ENCODE measurements at regions not wholly inside any gene's neighbourhood (a gene's known extent, or its start where the extent isn't known, plus 50 kb on each side); places are given as distances from the start of the nearest gene placed in this dataset.

DNA sequence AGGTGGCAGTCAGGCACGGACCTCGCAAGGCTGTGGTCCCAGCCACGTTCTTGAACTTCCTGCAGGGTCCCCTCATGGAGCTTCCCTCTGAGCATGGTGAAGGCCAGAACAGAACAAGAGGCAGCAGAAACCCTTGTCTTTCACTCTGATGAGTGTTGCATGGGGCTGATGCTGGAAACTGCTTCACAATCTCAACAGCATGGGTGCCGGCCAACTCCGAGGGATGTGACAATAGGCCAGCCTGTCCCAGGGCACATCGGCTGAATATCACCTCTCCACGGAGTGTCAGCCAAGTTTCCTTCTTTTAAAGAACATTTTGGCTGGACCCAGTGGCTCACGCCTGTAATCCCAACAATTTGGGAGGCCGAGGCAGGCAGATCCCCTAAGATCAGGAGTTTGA lies 173.9 kb downstream of the FOXO1 start:
- in situ Hi-C loops (cut with HindIII; ENCODE audit: low sequenced_read_pairs), result no loop called here
- no peak for DNase-seq (ENCODE audit: low spot score)

- no peak for DNase-seq (ENCODE audit: low spot score)
- in situ Hi-C loops (cut with HindIII; ENCODE audit: low sequenced_read_pairs), result no loop called here
These were observed 171.9 kb downstream of the FOXO1 start for GRCh38 chr13:40494513-40494912.

GRCh38 chr13:40494946-40495620 lies 171.4 kb downstream of the FOXO1 start:
- in situ Hi-C loops (cut with HindIII; ENCODE audit: low sequenced_read_pairs), result no loop called here
- no peak for DNase-seq (ENCODE audit: low spot score)

DNA sequence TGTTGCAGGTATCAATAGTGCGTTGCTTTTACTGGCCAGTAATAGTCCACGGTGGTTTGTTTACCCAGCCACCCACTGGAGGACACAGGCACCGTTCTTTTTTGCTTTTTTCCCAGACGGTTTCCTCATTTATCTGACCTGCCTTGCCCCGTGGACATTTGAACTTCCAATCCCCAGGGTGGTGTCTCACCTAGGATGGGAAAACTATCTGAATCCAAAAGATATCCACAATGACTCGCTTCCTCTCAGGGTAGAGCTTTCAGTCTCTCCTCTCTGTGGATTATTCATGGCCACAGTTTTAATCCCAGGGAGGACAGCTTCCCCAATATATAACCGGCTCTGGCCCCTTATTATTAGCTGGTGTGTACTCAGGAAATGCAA lies 170.8 kb downstream of the FOXO1 start:
- in situ Hi-C loops (cut with HindIII; ENCODE audit: low sequenced_read_pairs), result no loop called here

DNA sequence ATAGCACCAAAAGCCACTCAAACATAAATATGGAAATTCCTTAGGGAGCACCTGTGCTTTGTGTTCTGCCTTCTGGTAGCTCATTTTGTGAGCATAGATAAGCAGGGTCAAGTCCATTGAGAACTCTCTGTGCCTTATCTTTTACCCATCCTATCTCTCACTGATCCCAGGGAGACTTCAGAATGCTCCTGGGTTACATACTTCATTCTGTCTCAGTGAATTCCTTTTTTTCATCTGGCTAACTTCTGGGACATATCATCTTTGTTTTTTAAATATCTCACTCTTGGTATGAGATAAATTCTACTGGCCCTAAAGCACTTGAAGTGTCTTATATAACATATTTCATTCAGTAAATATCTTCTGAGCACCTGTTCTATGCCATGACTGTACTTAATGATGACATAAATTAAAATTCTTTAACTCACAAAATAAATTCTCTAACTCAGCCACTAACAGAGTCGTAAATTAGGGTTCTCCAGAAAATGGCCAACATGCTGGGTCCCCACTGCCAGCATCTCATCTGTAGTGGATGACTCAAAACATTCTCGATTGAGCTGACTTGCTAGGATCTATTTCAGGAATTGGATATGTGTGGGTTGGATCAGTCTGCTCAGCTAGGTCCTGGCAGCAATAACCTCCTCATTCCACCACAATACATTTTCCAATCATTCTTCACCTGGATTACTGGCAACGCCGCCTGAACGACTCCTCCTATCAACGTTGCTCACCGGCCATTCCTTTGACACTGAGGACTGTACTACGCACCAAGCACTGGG lies 170.2 kb downstream of the FOXO1 start:
- no peak for DNase-seq (ENCODE audit: low spot score)
- in situ Hi-C loops (cut with HindIII; ENCODE audit: low sequenced_read_pairs), result no loop called here

More for the DNA sequence above, 170.8 kb downstream of the FOXO1 start:
- no peak for DNase-seq (ENCODE audit: low spot score)

GRCh38 chr13:40498461-40498860 lies 168.0 kb downstream of the FOXO1 start:
- no peak for DNase-seq (ENCODE audit: low spot score)
- in situ Hi-C loops (cut with HindIII; ENCODE audit: low sequenced_read_pairs), result no loop called here

- in situ Hi-C loops (cut with HindIII; ENCODE audit: low sequenced_read_pairs), result no loop called here
These were observed 164.2 kb downstream of the FOXO1 start for GRCh38 chr13:40502236-40502635.

DNA sequence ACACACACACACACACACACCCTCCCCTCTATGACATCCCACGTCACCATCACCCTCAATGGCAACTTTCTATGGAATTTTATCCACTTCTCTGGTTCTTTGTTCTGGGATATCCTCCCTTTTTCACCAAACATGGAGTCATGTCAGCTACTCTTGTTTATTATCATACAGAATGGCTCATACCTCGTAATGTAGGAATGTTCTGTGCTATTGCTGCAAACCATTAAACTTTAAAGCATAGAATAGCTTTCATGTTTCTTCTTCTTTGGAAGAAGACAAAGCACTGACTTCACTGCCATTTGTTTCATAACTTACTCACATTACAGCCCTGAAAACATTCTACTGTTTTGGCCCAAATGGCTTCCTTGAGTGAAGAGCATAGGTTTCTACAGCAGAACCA lies 163.4 kb downstream of the FOXO1 start:
- DNase-seq (ENCODE audit: low spot score), result no peak
- in situ Hi-C loops (cut with HindIII; ENCODE audit: low sequenced_read_pairs), result no loop called here

More at GRCh38 chr13:40502236-40502635, 164.2 kb downstream of the FOXO1 start:
- no peak for DNase-seq (ENCODE audit: low spot score)

GRCh38 chr13:40503966-40504591 lies 162.4 kb downstream of the FOXO1 start:
- DNase-seq (ENCODE audit: low spot score), result no peak
- in situ Hi-C loops (cut with HindIII; ENCODE audit: low sequenced_read_pairs), result no loop called here

DNA sequence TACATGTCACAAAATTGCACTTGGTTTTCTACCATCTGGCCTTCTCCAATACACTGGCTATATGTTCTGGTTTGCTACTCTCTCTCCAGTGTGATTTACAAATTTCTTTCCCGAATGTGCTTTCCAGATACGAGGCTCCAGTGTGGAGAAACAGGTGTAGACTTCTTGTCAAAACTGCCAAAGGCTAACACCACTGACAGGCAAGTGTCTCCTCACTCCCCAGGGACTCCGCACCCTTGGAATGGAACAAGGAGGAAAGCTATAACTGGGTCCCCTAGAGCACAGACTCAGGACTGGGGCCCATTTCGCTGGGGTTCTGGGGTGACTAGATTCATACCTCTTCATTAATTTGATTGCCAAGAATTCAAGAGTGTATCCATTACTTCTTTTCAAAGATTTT lies 161.8 kb downstream of the FOXO1 start:
- in situ Hi-C loops (cut with HindIII; ENCODE audit: low sequenced_read_pairs), result no loop called here
- DNase-seq (ENCODE audit: low spot score), result no peak

- no peak for DNase-seq (ENCODE audit: low spot score)
- in situ Hi-C loops (cut with HindIII; ENCODE audit: low sequenced_read_pairs), result no loop called here
These were observed 161.2 kb downstream of the FOXO1 start for GRCh38 chr13:40505196-40505595.
